ENCODE measurements at regions not wholly inside any gene's neighbourhood (a gene's known extent, or its start where the extent isn't known, plus 50 kb on each side); places are given as distances from the start of the nearest gene placed in this dataset.

- Histone ChIP-seq H3K27ac (ENCODE audit: extremely low read length, insufficient read depth, low read length) (no peak overlapping the region), H3K9me3 (ENCODE audit: low read length) (no peaks in the 10 kb centered on the region), H4K20me1 (ENCODE audit: insufficient read depth, low read length) (no peaks in the 10 kb centered on the region), H2AFZ (ENCODE audit: low read length) (no peak overlapping the region), H3K4me3 (replicated peaks in 1 of 3; ENCODE audit: insufficient read depth in 1 of 3, low read depth in 2 of 3, low read length in 3 of 3) (no peak overlapping the region), H3K36me3 (replicated peaks in 1 of 2; ENCODE audit: control insufficient read depth in 1 of 2, insufficient read depth in 2 of 2, low read length in 2 of 2) (no peaks in the 10 kb centered on the region), H3K27me3 (ENCODE audit: control insufficient read depth in 1 of 2, insufficient read depth in 2 of 2, low read length in 2 of 2) (peaks cover 0 to 11% of the 10 kb centered on the region in 2 experiments; a peak in 2 of 5 replicates), H3K4me1 (ENCODE audit: insufficient read depth, low read length) (no peaks in the 10 kb centered on the region), H3K79me2 (ENCODE audit: insufficient read depth, low read length) (no peaks in the 10 kb centered on the region), H3K4me2 (ENCODE audit: low read depth, low read length) (no peak overlapping the region), H3K9ac (ENCODE audit: insufficient read depth, low read depth, low read length) (no peak overlapping the region)
- BruUV-seq (replicated peaks), result no TSS peak
- intact Hi-C loops (cut with micrococcal nuclease; ENCODE audit: unreplicated experiment) (no loop called here), in situ Hi-C loops (cut with HindIII; ENCODE audit: extremely low pct_ligation_motif_present, low pct_unique_long_range_greater_than_20kb) (no loop called here)
- FAIRE-seq (no peak), DNase-seq (ENCODE audit: low spot score) (no peak), ATAC-seq (no peak)
- CTCF ChIA-PET (ENCODE audit: low intra/inter-chr PET ratio, low total read pairs), result no interaction called here
- TF ChIP-seq ZNF674 (CRISPR knock-in tag; IDR thresholded peaks at IDR 0.05; ENCODE audit: low read depth), result no peak
- no peak for TF ChIP-seq THYN1 (CRISPR knock-in tag; IDR thresholded peaks at IDR 0.05; ENCODE audit: borderline replicate concordance, low read depth)
- TF ChIP-seq ZNF660 (CRISPR knock-in tag; IDR thresholded peaks at IDR 0.05; ENCODE audit: borderline replicate concordance, low read depth), result no peak
- no peak for TF ChIP-seq AKAP8 (CRISPR knock-in tag; IDR thresholded peaks at IDR 0.05)
- TF ChIP-seq AHR (CRISPR knock-in tag; IDR thresholded peaks at IDR 0.05), result no peak
- TF ChIP-seq ZNF124 (CRISPR knock-in tag; IDR thresholded peaks at IDR 0.05), result no peak
- no peak for TF ChIP-seq FOXA3 (CRISPR knock-in tag; IDR thresholded peaks at IDR 0.05)
- no peak for TF ChIP-seq ZNF207 (IDR thresholded peaks at IDR 0.05; ENCODE audit: borderline replicate concordance)
- TF ChIP-seq ZNF318 (CRISPR knock-in tag; IDR thresholded peaks at IDR 0.05), result no peak
- TF ChIP-seq MXD1 (CRISPR knock-in tag; IDR thresholded peaks at IDR 0.05), result no peak
- TF ChIP-seq PHB2 (IDR thresholded peaks at IDR 0.05; ENCODE audit: partially characterized antibody), result no peak
- TF ChIP-seq NFAT5 (CRISPR knock-in tag; IDR thresholded peaks at IDR 0.05), result no peak
- TF ChIP-seq SSRP1 (CRISPR knock-in tag; IDR thresholded peaks at IDR 0.05), result no peak
- POLR2A ChIA-PET, result no interaction called here
- WGBS (ENCODE audit: low lambda C conversion rate), result 19% methylated on average over 5 of the region's 5 CpGs
These were observed 120.5 kb downstream of the POLR2M start for GRCh38 chr15:57827021-57827420.

Measured in HepG2 (cell line).